Activated CD4-positive, CD25-positive, alpha-beta regulatory T cell treated with anti-CD3 and anti-CD28 coated beads, Interleukin-2, amount 50 U/mL, for 24 hours (primary cell): ENCODE measurements at regions not wholly inside any gene's neighbourhood (a gene's known extent, or its start where the extent isn't known, plus 50 kb on each side); places are given as distances from the start of the nearest gene placed in this dataset.

Source experiments
- ATAC-seq, 2 donors: fragments of 150-1000 bp; cut with Tn5 transposase; one replicate each; pipeline ENCODE4 v1.10.0; 2021; ENCODE audit warnings: mild to moderate bottlenecking in 1 of 2, moderate library complexity in 1 of 2

GRCh38 chr12:77401064-77401769, 335.8 kb upstream of the E2F7 start:
- no peak for ATAC-seq

GRCh38 chr12:77392467-77393088, 327.2 kb upstream of the E2F7 start:
- ATAC-seq = no peak

GRCh38 chr12:77388445-77389265, 323.3 kb upstream of the E2F7 start:
- ATAC-seq = no peak

GRCh38 chr12:77387671-77388070, 322.3 kb upstream of the E2F7 start:
- ATAC-seq = no peak

GRCh38 chr12:77387214-77387613, 321.8 kb upstream of the E2F7 start:
- ATAC-seq = no peak

- ATAC-seq = no peak
These were observed 319.6 kb upstream of the E2F7 start for GRCh38 chr12:77384941-77385340.

- no peak for ATAC-seq
These were observed 316.9 kb upstream of the E2F7 start for GRCh38 chr12:77382096-77382742.

GRCh38 chr12:77377622-77378021, 312.3 kb upstream of the E2F7 start:
- ATAC-seq = no peak

- ATAC-seq = no peak
These were observed 311.7 kb upstream of the E2F7 start for GRCh38 chr12:77377116-77377515.

- ATAC-seq = no peak
These were observed 309.3 kb upstream of the E2F7 start for GRCh38 chr12:77374673-77375072.

- ATAC-seq = no peak
These were observed 307.1 kb upstream of the E2F7 start for GRCh38 chr12:77372494-77372893.

GRCh38 chr12:77372026-77372425, 306.7 kb upstream of the E2F7 start:
- no peak for ATAC-seq

GRCh38 chr12:77368379-77368778, 303.0 kb upstream of the E2F7 start:
- no peak for ATAC-seq

- no peak for ATAC-seq
These were observed 301.2 kb upstream of the E2F7 start for GRCh38 chr12:77366616-77367015.

GRCh38 chr12:77364400-77364799, 299.0 kb upstream of the E2F7 start:
- ATAC-seq = no peak

- no peak for ATAC-seq
These were observed 297.3 kb upstream of the E2F7 start for GRCh38 chr12:77362509-77363210.

- ATAC-seq = no peak
These were observed 292.3 kb upstream of the E2F7 start for GRCh38 chr12:77357655-77358054.

- no peak for ATAC-seq
These were observed 289.5 kb upstream of the E2F7 start for GRCh38 chr12:77354766-77355362.

GRCh38 chr12:77352946-77353345, 287.6 kb upstream of the E2F7 start:
- ATAC-seq = no peak

- ATAC-seq = no peak
These were observed 286.5 kb upstream of the E2F7 start for GRCh38 chr12:77351860-77352259.

- ATAC-seq = no peak
These were observed 284.5 kb upstream of the E2F7 start for GRCh38 chr12:77349689-77350370.

- no peak for ATAC-seq
These were observed 281.6 kb upstream of the E2F7 start for GRCh38 chr12:77347017-77347416.
